Adrenal gland (tissue), 9 donors: ENCODE measurements at regions not wholly inside any gene's neighbourhood (a gene's known extent, or its start where the extent isn't known, plus 50 kb on each side); places are given as distances from the start of the nearest gene placed in this dataset.

Source experiments
- DNase-seq, 7 donors: peaks; one replicate each; pipeline ENCODE4 v3.0.0-alpha.2; 2019 to 2020
- H3K27ac ChIP-seq, 5 donors: fragments of 200-600 bp; sonication (generic) in 4 of 5; 1 replicate in 3 of 5; 2 replicates in 2 of 5; pipeline versions ENCODE4 v1.5.1 to v1.8.0; 2016 to 2020; ENCODE audit warnings: mild to moderate bottlenecking in 1 of 5
- H3K27me3 ChIP-seq: fragments of 200-600 bp; 2 replicates; pipeline ENCODE4 v1.8.0; 2021
- H3K36me3 ChIP-seq, 2 donors: fragments of 200-600 bp; replicated peaks in 1 of 2; 1 replicate in 1 of 2; 2 replicates in 1 of 2; pipeline versions ENCODE4 v1.5.1 to v1.8.0; 2018 to 2022
- H3K4me1 ChIP-seq, 2 donors: fragments of 200-600 bp; replicated peaks in 1 of 2; 1 replicate in 1 of 2; 2 replicates in 1 of 2; pipeline versions ENCODE4 v1.5.1 to v1.8.0; 2018 to 2021
- H3K4me3 ChIP-seq, 4 donors: fragments of 200-600 bp; sonication (generic) in 3 of 4; one replicate each; pipeline ENCODE4 v1.5.1; 2016 to 2018
- H3K9me3 ChIP-seq, 3 donors: fragments of 200-600 bp; sonication (generic) in 1 of 3; replicated peaks in 1 of 3; 1 replicate in 2 of 3; 2 replicates in 1 of 3; pipeline versions ENCODE4 v1.5.1 to v1.8.0; 2016 to 2021
- CTCF ChIP-seq, 6 experiments: fragments of 450-650 bp in 4 of 6; fragments of 200-600 bp in 2 of 6; sonication (generic) in 1 of 6; IDR thresholded peaks; 1 replicate in 5 of 6; 2 replicates in 1 of 6; pipeline versions ENCODE4 v1.5.1 to v1.8.0; 2016 to 2021; ENCODE audit warnings: antibody characterized with exemption in 6 of 6, mild to moderate bottlenecking in 2 of 6, moderate library complexity in 1 of 6
- POLR2A ChIP-seq, 2 donors: fragments of 450-650 bp; IDR thresholded peaks; one replicate each; pipeline ENCODE4 v1.6.1; 2017; ENCODE audit warnings: antibody characterized with exemption in 2 of 2, mild to moderate bottlenecking in 2 of 2, moderate library complexity in 1 of 2
- WGBS, 4 donors: extraction: QIAGEN DNeasy Blood & Tissue Kit in 2 of 4; methylation state at CpG; one replicate each; pipeline versions ENCODE4 v1.1.5 to v1.1.7; 2013 to 2017; 5-methylcytosine and 5-hydroxymethylcytosine counted together
- intact Hi-C, 2 donors: fragments of 100-400 bp; cut with DNase I; formaldehyde crosslinking; loops; one replicate each; pipeline versions ENCODE4 v1.14.1 to v1.15.0; 2022 to 2023
- donor health status: healthy with polysubstance abuse.
- donor health status: Bipolar disorder and iron deficiency.
- donor health status: DM: yes; HTN: yes; CAD: no.
- donor health status: DM: no; HTN: no; CAD: no.
- donor health status: DM: no; HTN: no; CAD: no.

GRCh38 chrX:39960219-39960618 lies 137.5 kb downstream of the BCOR start:
- intact Hi-C loops, result no loop called here
- DNase-seq, result no peak
- 63 to 91% (median 78%) methylated on average over 4 of the region's 4 CpGs for WGBS, 4 donors
- TF ChIP-seq CTCF (IDR thresholded peaks at IDR 0.05) (no peak), POLR2A (IDR thresholded peaks at IDR 0.05) (no peak)
- Histone ChIP-seq H3K4me1 (no peaks in the 10 kb centered on the region), H3K27me3 (no peaks in the 10 kb centered on the region), H3K9me3 (no peaks in the 10 kb centered on the region), H3K36me3 (no peaks in the 10 kb centered on the region), H3K4me3 (no peak overlapping the region), H3K27ac (no peak overlapping the region)

DNA sequence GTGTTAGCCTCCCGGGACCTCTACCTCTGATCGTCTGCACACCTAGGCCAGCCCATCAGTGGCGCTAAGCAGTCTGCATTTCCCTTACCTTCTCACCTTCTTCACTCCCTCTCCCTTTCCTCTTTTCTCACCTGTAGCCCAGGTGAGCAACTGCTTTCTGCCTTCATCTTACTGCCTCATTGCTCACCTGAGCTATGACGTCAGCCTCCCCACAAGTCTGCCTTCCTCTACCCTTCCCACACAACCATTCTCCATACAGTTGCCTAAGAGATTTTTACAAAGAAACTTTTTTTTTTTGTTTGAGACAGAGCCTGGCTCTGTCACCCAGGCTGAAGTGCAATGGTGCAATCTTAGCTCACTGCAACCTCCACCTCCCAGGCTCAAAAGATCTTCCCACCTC lies 136.3 kb downstream of the BCOR start:
- Histone ChIP-seq H3K27me3 (no peaks in the 10 kb centered on the region), H3K4me3 (no peak overlapping the region), H3K9me3 (no peaks in the 10 kb centered on the region), H3K27ac (no peak overlapping the region), H3K36me3 (no peaks in the 10 kb centered on the region), H3K4me1 (no peaks in the 10 kb centered on the region)
- intact Hi-C loops, result no loop called here
- WGBS, 4 donors, result 64 to 92% (median 79%) methylated on average over 4 of the region's 4 CpGs
- DNase-seq, result no peak
- no peak for TF ChIP-seq POLR2A (IDR thresholded peaks at IDR 0.05)
- TF ChIP-seq CTCF (IDR thresholded peaks at IDR 0.05), result no peak

GRCh38 chrX:39965051-39965573 lies 132.6 kb downstream of the BCOR start:
- TF ChIP-seq CTCF (IDR thresholded peaks at IDR 0.05) (no peak), POLR2A (IDR thresholded peaks at IDR 0.05) (no peak)
- no peaks in the 10 kb centered on the region for H3K27me3 ChIP-seq
- no peaks in the 10 kb centered on the region for H3K36me3 ChIP-seq
- H3K27ac ChIP-seq, result no peak overlapping the region
- intact Hi-C loops, result no loop called here
- H3K4me1 ChIP-seq, result no peaks in the 10 kb centered on the region
- H3K4me3 ChIP-seq, result no peak overlapping the region
- no peak for DNase-seq
- H3K9me3 ChIP-seq, result no peaks in the 10 kb centered on the region
- 50 to 97% (median 74%) methylated on average over 1 of the region's 1 CpG for WGBS, 4 donors

GRCh38 chrX:39966176-39966575 lies 131.6 kb downstream of the BCOR start:
- intact Hi-C loops, result no loop called here
- no peaks in the 10 kb centered on the region for H3K9me3 ChIP-seq
- DNase-seq, result no peak
- H3K27ac ChIP-seq, result no peak overlapping the region
- no peak overlapping the region for H3K4me3 ChIP-seq
- no peaks in the 10 kb centered on the region for H3K36me3 ChIP-seq
- WGBS, 4 donors, result 72 to 80% (median 77%) methylated on average over 8 of the region's 8 CpGs
- peaks cover 7% of the 10 kb centered on the region for H3K27me3 ChIP-seq
- no peaks in the 10 kb centered on the region for H3K4me1 ChIP-seq
- TF ChIP-seq POLR2A (IDR thresholded peaks at IDR 0.05), result no peak
- TF ChIP-seq CTCF (IDR thresholded peaks at IDR 0.05), result no peak
